Glutamatergic neuron (in vitro differentiated cells): ENCODE measurements at regions not wholly inside any gene's neighbourhood (a gene's known extent, or its start where the extent isn't known, plus 50 kb on each side); places are given as distances from the start of the nearest gene placed in this dataset.

Source experiments
- DNase-seq: peaks from one replicate; pipeline ENCODE4 v3.0.0; 2022
- H3K27ac Mint-ChIP-seq: one replicate; pipeline ENCODE4 v1.8.0; 2020; ENCODE audit warnings: mild to moderate bottlenecking, mixed read lengths, inconsistent platforms; ENCODE audit not compliant: unreplicated experiment
- H3K27me3 Mint-ChIP-seq: one replicate; pipeline ENCODE4 v1.8.0; 2020; ENCODE audit warnings: mild to moderate bottlenecking, moderate library complexity, mixed read lengths, inconsistent platforms; ENCODE audit not compliant: unreplicated experiment
- H3K36me3 Mint-ChIP-seq: one replicate; pipeline ENCODE4 v1.8.0; 2020; ENCODE audit warnings: mild to moderate bottlenecking, mixed read lengths, inconsistent platforms; ENCODE audit not compliant: unreplicated experiment
- H3K4me1 Mint-ChIP-seq: one replicate; pipeline ENCODE4 v1.8.0; 2020; ENCODE audit warnings: mild to moderate bottlenecking, low read depth, mixed read lengths, inconsistent platforms; ENCODE audit not compliant: unreplicated experiment
- H3K4me3 Mint-ChIP-seq: one replicate; pipeline ENCODE4 v1.8.0; 2020; ENCODE audit warnings: mild to moderate bottlenecking, mixed read lengths, inconsistent platforms; ENCODE audit not compliant: unreplicated experiment
- H3K9me3 Mint-ChIP-seq: one replicate; pipeline ENCODE4 v1.8.0; 2020; ENCODE audit warnings: mild to moderate bottlenecking, moderate library complexity, mixed read lengths, inconsistent platforms; ENCODE audit not compliant: unreplicated experiment
- CTCF ChIP-seq: fragments of 200-600 bp; sonication (generic); IDR thresholded peaks from one replicate; pipeline ENCODE4 v1.5.0; 2021; ENCODE audit not compliant: partially characterized antibody, unreplicated experiment

DNA sequence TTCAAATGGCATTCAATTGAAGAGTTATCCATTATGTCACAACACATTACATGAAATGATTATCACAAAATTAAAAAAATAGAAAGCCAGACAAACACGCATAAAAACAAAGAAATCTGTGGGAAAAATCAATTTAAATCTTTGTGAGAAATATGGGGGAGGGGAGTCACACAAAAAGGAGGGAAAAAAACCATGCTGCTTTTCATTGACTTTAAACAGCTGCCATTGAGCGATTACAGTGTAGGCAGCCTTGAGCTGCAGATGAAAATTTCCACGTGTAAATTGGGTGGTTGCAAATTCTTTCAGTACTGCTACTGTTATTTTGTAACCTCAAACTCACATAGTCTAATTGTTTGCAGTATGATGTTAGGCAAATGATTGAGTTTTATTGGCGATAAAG is 889.9 kb upstream of the PHF14 start:
- Mint-ChIP-seq H3K4me3 (no peak overlapping the region), H3K36me3 (no peaks in the 10 kb centered on the region), H3K9me3 (no peaks in the 10 kb centered on the region), H3K27ac (no peak overlapping the region), H3K27me3 (no peaks in the 10 kb centered on the region), H3K4me1 (no peaks in the 10 kb centered on the region)
- DNase-seq: no peak
- TF ChIP-seq CTCF: no peak

GRCh38 chr7:10085231-10085630 is 888.4 kb upstream of the PHF14 start:
- Mint-ChIP-seq H3K4me1 (no peaks in the 10 kb centered on the region), H3K36me3 (no peaks in the 10 kb centered on the region), H3K9me3 (no peaks in the 10 kb centered on the region), H3K4me3 (no peak overlapping the region), H3K27ac (no peak overlapping the region), H3K27me3 (no peaks in the 10 kb centered on the region)
- DNase-seq: no peak
- TF ChIP-seq CTCF: no peak

GRCh38 chr7:10100572-10100971 is 873.1 kb upstream of the PHF14 start:
- Mint-ChIP-seq H3K4me3 (no peak overlapping the region), H3K27ac (no peak overlapping the region), H3K27me3 (no peaks in the 10 kb centered on the region), H3K4me1 (peaks cover 12% of the 10 kb centered on the region), H3K9me3 (peaks cover 3% of the 10 kb centered on the region), H3K36me3 (no peaks in the 10 kb centered on the region)
- no peak for DNase-seq
- no peak for TF ChIP-seq CTCF

GRCh38 chr7:10101351-10101750 is 872.3 kb upstream of the PHF14 start:
- DNase-seq: no peak
- Mint-ChIP-seq H3K4me3 (no peak overlapping the region), H3K27ac (no peak overlapping the region), H3K4me1 (peaks cover 12% of the 10 kb centered on the region), H3K9me3 (peaks cover 3% of the 10 kb centered on the region), H3K27me3 (no peaks in the 10 kb centered on the region), H3K36me3 (no peaks in the 10 kb centered on the region)
- TF ChIP-seq CTCF: peak; percentile 24

- peaks cover 3% of the 10 kb centered on the region for H3K9me3 Mint-ChIP-seq
- TF ChIP-seq CTCF: no peak
- no peaks in the 10 kb centered on the region for H3K36me3 Mint-ChIP-seq
- H3K4me1 Mint-ChIP-seq: peaks cover 12% of the 10 kb centered on the region
- no peak for DNase-seq
- no peaks in the 10 kb centered on the region for H3K27me3 Mint-ChIP-seq
- no peak overlapping the region for H3K4me3 Mint-ChIP-seq
- no peak overlapping the region for H3K27ac Mint-ChIP-seq
Observed at GRCh38 chr7:10104292-10104691, 869.4 kb upstream of the PHF14 start.
